NCI-H748 (cell line): ENCODE measurements at regions not wholly inside any gene's neighbourhood (a gene's known extent, or its start where the extent isn't known, plus 50 kb on each side); places are given as distances from the start of the nearest gene placed in this dataset.

Source experiments
- DNase-seq: peaks from one replicate; lab custom pipeline; 2025; ENCODE audit not compliant: unreplicated experiment; lab: John Stamatoyannopoulos, UW

GRCh38 chr15:47383102-47383501 lies 334.2 kb upstream of the SEMA6D start:
- DNase-seq, result no peak

- no peak for DNase-seq
Measured at GRCh38 chr15:47383801-47384200, 333.5 kb upstream of the SEMA6D start.

- DNase-seq, result peak; percentile 1
Measured at GRCh38 chr15:47384341-47384740, 333.0 kb upstream of the SEMA6D start.

GRCh38 chr15:47384776-47385175 lies 332.5 kb upstream of the SEMA6D start:
- no peak for DNase-seq

- no peak for DNase-seq
Measured at GRCh38 chr15:47386459-47386858, 330.8 kb upstream of the SEMA6D start.

- no peak for DNase-seq
Measured at GRCh38 chr15:47388299-47388698, 329.0 kb upstream of the SEMA6D start.

GRCh38 chr15:47390208-47390765 lies 327.0 kb upstream of the SEMA6D start:
- DNase-seq, result no peak

GRCh38 chr15:47394286-47394809 lies 323.0 kb upstream of the SEMA6D start:
- no peak for DNase-seq

- no peak for DNase-seq
Measured at GRCh38 chr15:47395076-47395475, 322.2 kb upstream of the SEMA6D start.

GRCh38 chr15:47397655-47398054 lies 319.6 kb upstream of the SEMA6D start:
- DNase-seq, result no peak

- DNase-seq, result no peak
Measured at GRCh38 chr15:47398132-47398531, 319.2 kb upstream of the SEMA6D start.

GRCh38 chr15:47398594-47398993 lies 318.7 kb upstream of the SEMA6D start:
- no peak for DNase-seq

- no peak for DNase-seq
Measured at GRCh38 chr15:47399100-47399499, 318.2 kb upstream of the SEMA6D start.

GRCh38 chr15:47400603-47401002 lies 316.7 kb upstream of the SEMA6D start:
- DNase-seq, result no peak

GRCh38 chr15:47401427-47401826 lies 315.9 kb upstream of the SEMA6D start:
- DNase-seq, result no peak

GRCh38 chr15:47402829-47403228 lies 314.5 kb upstream of the SEMA6D start:
- no peak for DNase-seq

- no peak for DNase-seq
Measured at GRCh38 chr15:47404877-47405276, 312.4 kb upstream of the SEMA6D start.

- DNase-seq, result peak; percentile 22
Measured at GRCh38 chr15:47405365-47406162, 311.7 kb upstream of the SEMA6D start.

GRCh38 chr15:47407692-47408091 lies 309.6 kb upstream of the SEMA6D start:
- no peak for DNase-seq

- no peak for DNase-seq
Measured at GRCh38 chr15:47409038-47409437, 308.3 kb upstream of the SEMA6D start.

- DNase-seq, result no peak
Measured at GRCh38 chr15:47409600-47409999, 307.7 kb upstream of the SEMA6D start.

GRCh38 chr15:47410247-47410646 lies 307.1 kb upstream of the SEMA6D start:
- DNase-seq, result no peak

GRCh38 chr15:47411733-47412132 lies 305.6 kb upstream of the SEMA6D start:
- no peak for DNase-seq
